ENCODE measurements at regions not wholly inside any gene's neighbourhood (a gene's known extent, or its start where the extent isn't known, plus 50 kb on each side); places are given as distances from the start of the nearest gene placed in this dataset.

GRCh38 chr13:64256751-64257150 lies 2841.1 kb upstream of the PCDH20 start:
- H3K27ac ChIP-seq, result no peak overlapping the region
- no peak for TF ChIP-seq ZFX (IDR thresholded peaks at IDR 0.05)
- no peak for TF ChIP-seq CTCF (conservative IDR thresholded peaks at IDR 0.05)

GRCh38 chr13:64255988-64256387 lies 2840.3 kb upstream of the PCDH20 start:
- TF ChIP-seq ZFX (IDR thresholded peaks at IDR 0.05), result no peak
- no peak for TF ChIP-seq CTCF (conservative IDR thresholded peaks at IDR 0.05)
- H3K27ac ChIP-seq, result no peak overlapping the region

GRCh38 chr13:64248371-64249065 lies 2832.9 kb upstream of the PCDH20 start:
- no peak for TF ChIP-seq ZFX (IDR thresholded peaks at IDR 0.05)
- no peak for TF ChIP-seq CTCF (conservative IDR thresholded peaks at IDR 0.05)
- H3K27ac ChIP-seq, result no peak overlapping the region

GRCh38 chr13:64239372-64239771 lies 2823.7 kb upstream of the PCDH20 start:
- no peak for TF ChIP-seq ZFX (IDR thresholded peaks at IDR 0.05)
- TF ChIP-seq CTCF (conservative IDR thresholded peaks at IDR 0.05), result no peak
- no peak overlapping the region for H3K27ac ChIP-seq

- H3K27ac ChIP-seq, result no peak overlapping the region
- TF ChIP-seq CTCF (conservative IDR thresholded peaks at IDR 0.05) (no peak), ZFX (IDR thresholded peaks at IDR 0.05) (no peak)
Measured at GRCh38 chr13:64234255-64234654, 2818.6 kb upstream of the PCDH20 start.

- no peak for TF ChIP-seq ZFX (IDR thresholded peaks at IDR 0.05)
- peak overlapping the region; percentile 66 for H3K27ac ChIP-seq
Measured at GRCh38 chr13:64223016-64223415, 2807.4 kb upstream of the PCDH20 start.

- H3K27ac ChIP-seq, result no peak overlapping the region
- TF ChIP-seq ZFX (IDR thresholded peaks at IDR 0.05) (no peak), CTCF (conservative IDR thresholded peaks at IDR 0.05) (no peak)
Measured at GRCh38 chr13:64206430-64207225, 2791.0 kb upstream of the PCDH20 start.

Measured in C4-2B (cell line).